HCT116 (cell line): ENCODE measurements at regions not wholly inside any gene's neighbourhood (a gene's known extent, or its start where the extent isn't known, plus 50 kb on each side); places are given as distances from the start of the nearest gene placed in this dataset.

Source experiments
- ATAC-seq: fragments of 200-7000 bp; cut with Tn5 transposase; 2 replicates; pipeline ENCODE4 v1.9.1; 2020; ENCODE audit warnings: mild to moderate bottlenecking, moderate library complexity
- BruUV-seq: library from RNA; stranded (reverse); fragments of 400-500 nt; replicated peaks from 2 replicates; lab custom pipeline; 2021; lab: Mats Ljungman, UMichigan
- CTCF ChIA-PET: fragments of 300-600 bp; sonication (Branson Sonifier 250); formaldehyde crosslinking; loops from one replicate; lab custom pipeline; 2021; ENCODE audit warnings: antibody characterized with exemption; lab: Charles Lee
- POLR2A ChIA-PET: fragments of 300-600, 350-600 bp; sonication (Branson Sonifier 250); formaldehyde crosslinking; loops from one replicate; lab custom pipeline; 2021; ENCODE audit warnings: antibody characterized with exemption; lab: Charles Lee
- RAD21 ChIA-PET, 2 experiments: fragments of 300-600 bp; sonication (Branson Sonifier 250); formaldehyde crosslinking; loops; one replicate each; lab custom pipeline; 2023; ENCODE audit warnings: low total read pairs in 2 of 2; ENCODE audit not compliant: uncharacterized antibody in 2 of 2, unreplicated experiment in 2 of 2, low non-redundant PET in 1 of 2; lab: Charles Lee
- DNase-seq: peaks from one replicate; pipeline ENCODE4 v3.0.0-alpha.2; 2010; ENCODE audit warnings: low read depth, low spot score
- H2AFZ ChIP-seq: fragments of 200-600 bp; shearing (Covaris generic), sonication (generic); 2 replicates; pipeline ENCODE4 v1.6.1; 2017; ENCODE audit warnings: low read depth, mixed run types, mixed read lengths, antibody characterized with exemption, low read length; ENCODE audit not compliant: poor library complexity, severe bottlenecking
- H3K27ac ChIP-seq: 2 replicates; pipeline ENCODE4 v1.5.1; 2012; ENCODE audit warnings: low read depth, low read length
- H3K27me3 ChIP-seq: fragments of 200-600 bp; sonication (generic); 2 replicates; pipeline ENCODE4 v1.6.1; 2016; ENCODE audit warnings: mixed run types, low read length, mixed read lengths; ENCODE audit not compliant: insufficient read depth
- H3K36me3 ChIP-seq, 2 experiments: fragments of 200-500 bp in 1 of 2; fragments of 200-600 bp in 1 of 2; sonication (Bioruptor generic) in 1 of 2; sonication (generic) in 1 of 2; 2 replicates each; pipeline versions ENCODE4 v1.5.1 to v1.6.1; 2014 to 2016; ENCODE audit warnings: low read length in 2 of 2, inconsistent platforms in 1 of 2, mixed read lengths in 1 of 2, mixed run types in 1 of 2; ENCODE audit not compliant: insufficient read depth in 2 of 2, control insufficient read depth in 1 of 2
- H3K4me1 ChIP-seq, 2 experiments: fragments of 200-600 bp in 1 of 2; sonication (generic) in 1 of 2; 2 replicates each; pipeline versions ENCODE4 v1.5.1 to v1.6.1; 2012 to 2017; ENCODE audit warnings: low read length in 2 of 2, inconsistent platforms in 1 of 2, mild to moderate bottlenecking in 1 of 2, mixed read lengths in 1 of 2, mixed run types in 1 of 2, moderate library complexity in 1 of 2; ENCODE audit not compliant: insufficient read depth in 2 of 2, control insufficient read depth in 1 of 2
- H3K4me2 ChIP-seq: fragments of 200-600 bp; sonication (generic); 2 replicates; pipeline ENCODE4 v1.6.1; 2017; ENCODE audit warnings: mixed run types, low read length, mixed read lengths
- H3K4me3 ChIP-seq, 2 experiments: fragments of 200-600 bp in 1 of 2; sonication (generic) in 1 of 2; replicated peaks in 1 of 2; 2 replicates each; pipeline ENCODE4 v1.5.1; 2011 to 2016; ENCODE audit warnings: low read length in 2 of 2, control low read depth in 1 of 2, low read depth in 1 of 2, mild to moderate bottlenecking in 1 of 2, mixed read lengths in 1 of 2, mixed run types in 1 of 2
- H3K79me2 ChIP-seq: fragments of 200-600 bp; sonication (generic); 2 replicates; pipeline ENCODE4 v1.6.1; 2017; ENCODE audit warnings: mild to moderate bottlenecking, mixed run types, low read length, moderate library complexity, mixed read lengths; ENCODE audit not compliant: insufficient read depth
- H3K9ac ChIP-seq: fragments of 200-600 bp; sonication (generic); 2 replicates; pipeline ENCODE4 v1.6.1; 2016; ENCODE audit warnings: low read length, mixed read lengths
- H3K9me2 ChIP-seq: fragments of 200-600 bp; sonication (generic), shearing (Covaris generic); 2 replicates; pipeline ENCODE4 v1.6.1; 2017; ENCODE audit warnings: mixed run types, mild to moderate bottlenecking, moderate library complexity; ENCODE audit not compliant: insufficient read depth
- H3K9me3 ChIP-seq, 2 experiments: fragments of 200-500 bp in 1 of 2; fragments of 200-600 bp in 1 of 2; sonication (Bioruptor generic) in 1 of 2; sonication (generic) in 1 of 2; 2 replicates each; pipeline ENCODE4 v1.6.1; 2014 to 2017; ENCODE audit warnings: low read length in 2 of 2, mixed read lengths in 2 of 2, inconsistent platforms in 1 of 2, low read depth in 1 of 2, mild to moderate bottlenecking in 1 of 2, mixed run types in 1 of 2, moderate library complexity in 1 of 2; ENCODE audit not compliant: control insufficient read depth in 1 of 2, insufficient read depth in 1 of 2
- H4K20me1 ChIP-seq: fragments of 200-600 bp; sonication (generic), shearing (Covaris generic); 2 replicates; pipeline ENCODE4 v1.6.1; 2017; ENCODE audit warnings: mixed run types, mild to moderate bottlenecking, moderate library complexity; ENCODE audit not compliant: insufficient read depth
- CBX3 ChIP-seq: IDR thresholded peaks from 2 replicates; pipeline ENCODE4 v1.6.1; 2012; ENCODE audit warnings: low read depth
- EGR1 ChIP-seq: IDR thresholded peaks from 2 replicates; pipeline ENCODE4 v1.6.1; 2012; ENCODE audit warnings: low read depth
- EZH2phosphoT487 ChIP-seq: fragments of 200-600 bp; IDR thresholded peaks from 2 replicates; pipeline ENCODE4 v1.6.1; 2018; ENCODE audit warnings: antibody characterized with exemption, borderline replicate concordance
- JUND ChIP-seq: IDR thresholded peaks from 2 replicates; pipeline ENCODE4 v1.6.1; 2012
- SP1 ChIP-seq: IDR thresholded peaks from 2 replicates; pipeline ENCODE4 v1.6.1; 2012; ENCODE audit warnings: low read depth
- TCF7L2 ChIP-seq: IDR thresholded peaks from 2 replicates; pipeline ENCODE4 v1.7.0; 2011; ENCODE audit warnings: borderline replicate concordance, inconsistent platforms; ENCODE audit not compliant: insufficient read depth, insufficient read length; ENCODE audit errors: extremely low read depth
- intact Hi-C: fragments of 100-400 bp; cut with micrococcal nuclease; formaldehyde crosslinking; loops from 2 replicates; pipeline ENCODE4 v1.10.0; 2022

DNA sequence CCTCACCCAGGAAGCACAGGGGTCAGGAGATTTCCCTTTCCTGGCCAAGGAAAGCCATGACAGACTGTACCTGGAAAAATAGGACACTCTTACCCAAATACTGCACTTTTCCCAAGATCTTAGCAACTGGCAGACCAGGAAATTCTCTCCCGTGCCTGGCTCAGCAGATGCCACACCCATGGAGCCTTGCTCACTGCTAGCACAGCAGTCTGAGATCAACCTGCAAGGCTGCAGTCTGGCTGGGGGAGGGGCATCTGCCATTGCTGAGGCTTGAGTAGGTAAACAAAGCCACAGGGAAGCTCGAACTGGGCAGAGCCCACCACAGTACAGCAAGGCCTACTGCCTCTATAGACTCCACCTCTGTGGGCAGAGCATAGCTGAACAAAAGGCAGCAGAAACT is 567.3 kb upstream of the LMCD1 start:
- ChIA-PET CTCF (no interaction called here), POLR2A (no interaction called here), RAD21 (no interaction called here)
- DNase-seq (no peak), ATAC-seq (no peak)
- intact Hi-C loops, result no loop called here
- 0 out of 2 replicates have a peak overlapping the region, but pooled peaks have one; percentile 12 for H3K4me2 ChIP-seq
- H4K20me1 ChIP-seq, result no peaks in the 10 kb centered on the region
- H3K4me1 ChIP-seq, result peaks cover 0 to 9% of the 10 kb centered on the region in 2 experiments; a peak in 1 of 4 replicates
- no peaks in the 10 kb centered on the region for H3K79me2 ChIP-seq
- no peak overlapping the region for H3K4me3 ChIP-seq
- TF ChIP-seq EGR1, result no peak
- no peak for TF ChIP-seq JUND
- TF ChIP-seq SP1, result no peak
- no peak for TF ChIP-seq CBX3
- BruUV-seq, result no TSS peak
- H3K9ac ChIP-seq, result no peak overlapping the region
- H3K36me3 ChIP-seq, result no peaks in the 10 kb centered on the region
- H2AFZ ChIP-seq, result no peak overlapping the region
- H3K9me2 ChIP-seq, result no peaks in the 10 kb centered on the region
- no peak overlapping the region for H3K27ac ChIP-seq
- no peaks in the 10 kb centered on the region for H3K9me3 ChIP-seq
- no peaks in the 10 kb centered on the region for H3K27me3 ChIP-seq

DNA sequence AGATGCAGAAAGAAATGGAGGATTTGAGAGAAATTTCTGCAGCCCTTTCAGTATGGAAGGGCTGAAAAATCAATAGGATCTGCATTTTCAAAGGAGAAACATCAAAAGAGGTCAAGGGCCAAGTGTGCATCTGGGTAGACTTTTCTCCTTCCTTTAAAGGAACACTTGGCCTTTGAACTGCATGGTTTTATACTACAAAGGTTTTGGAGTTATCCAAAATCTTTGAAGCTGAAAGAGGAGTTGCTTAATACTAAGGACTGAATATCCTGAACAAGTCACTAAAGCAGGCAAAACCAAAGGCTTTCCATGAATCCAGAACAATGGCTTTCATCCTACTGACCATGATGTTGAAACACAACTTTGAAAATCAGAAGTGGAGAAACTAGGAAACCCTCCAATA is 553.7 kb upstream of the LMCD1 start:
- no peaks in the 10 kb centered on the region for H3K27me3 ChIP-seq
- CTCF ChIA-PET, result no interaction called here
- no TSS peak for BruUV-seq
- H2AFZ ChIP-seq, result no peak overlapping the region
- H3K36me3 ChIP-seq, result no peaks in the 10 kb centered on the region
- no peaks in the 10 kb centered on the region for H4K20me1 ChIP-seq
- no peak for DNase-seq
- POLR2A ChIA-PET, result no interaction called here
- H3K4me3 ChIP-seq, result no peak overlapping the region
- no peaks in the 10 kb centered on the region for H3K79me2 ChIP-seq
- TF ChIP-seq EZH2phosphoT487 (no peak), TCF7L2 (peak; percentile 86)
- no peak for ATAC-seq
- RAD21 ChIA-PET, result no interaction called here
- no peaks in the 10 kb centered on the region for H3K9me3 ChIP-seq
- intact Hi-C loops, result no loop called here
- no peak overlapping the region for H3K9ac ChIP-seq
- H3K4me2 ChIP-seq, result no peak overlapping the region
- H3K27ac ChIP-seq, result no peak overlapping the region
- no peaks in the 10 kb centered on the region for H3K9me2 ChIP-seq
- peaks cover 0 to under 1% of the 10 kb centered on the region in 2 experiments; a peak in 2 of 4 replicates for H3K4me1 ChIP-seq
